Tibial artery (tissue), 4 donors: ENCODE measurements at regions not wholly inside any gene's neighbourhood (a gene's known extent, or its start where the extent isn't known, plus 50 kb on each side); places are given as distances from the start of the nearest gene placed in this dataset.

ENCODE experiments used
- DNase-seq, 2 donors: peaks; one replicate each; pipeline ENCODE4 v3.0.0-alpha.2; 2019
- H3K27ac ChIP-seq, 2 donors: fragments of 200-600 bp; sonication (generic) in 1 of 2; 1 replicate in 1 of 2; 2 replicates in 1 of 2; pipeline ENCODE4 v1.5.1; 2018 to 2019; ENCODE audit warnings: mild to moderate bottlenecking in 1 of 2
- H3K27me3 ChIP-seq, 2 donors: fragments of 200-600 bp; sonication (generic) in 1 of 2; one replicate each; pipeline versions ENCODE4 v1.5.1 to v1.6.0; 2016 to 2019
- H3K36me3 ChIP-seq, 3 donors: fragments of 200-600 bp; sonication (generic) in 2 of 3; one replicate each; pipeline ENCODE4 v1.5.1; 2016 to 2019; ENCODE audit warnings: mild to moderate bottlenecking in 2 of 3
- H3K4me1 ChIP-seq, 4 donors: fragments of 200-600 bp; sonication (generic) in 2 of 4; 1 replicate in 3 of 4; 2 replicates in 1 of 4; pipeline ENCODE4 v1.5.1; 2016 to 2019
- H3K4me3 ChIP-seq, 2 donors: fragments of 200-600 bp; sonication (generic) in 1 of 2; 1 replicate in 1 of 2; 2 replicates in 1 of 2; pipeline ENCODE4 v1.5.1; 2018 to 2019; ENCODE audit warnings: mild to moderate bottlenecking in 2 of 2
- H3K9me3 ChIP-seq, 3 donors: fragments of 200-600 bp; sonication (generic) in 1 of 3; one replicate each; pipeline ENCODE4 v1.5.1; 2016 to 2019
- CTCF ChIP-seq, 2 experiments: fragments of 200-600 bp in 1 of 2; fragments of 450-650 bp in 1 of 2; IDR thresholded peaks; one replicate each; pipeline ENCODE4 v1.5.1; 2017 to 2019; ENCODE audit warnings: antibody characterized with exemption in 2 of 2, mild to moderate bottlenecking in 1 of 2, moderate library complexity in 1 of 2
- intact Hi-C: fragments of 100-400 bp; cut with DNase I; formaldehyde crosslinking; loops from one replicate; pipeline ENCODE4 v1.15.0; 2023; ENCODE audit warnings: low total_unique reads

GRCh38 chr7:35546691-35547429 lies 148.1 kb downstream of the HERPUD2 start:
- no peak for TF ChIP-seq CTCF (IDR thresholded peaks at IDR 0.05)
- Histone ChIP-seq H3K4me1 (no peaks in the 10 kb centered on the region), H3K9me3 (no peaks in the 10 kb centered on the region), H3K4me3 (no peak overlapping the region), H3K27me3 (peaks cover 0 to 4% of the 10 kb centered on the region in 2 donors), H3K36me3 (no peaks in the 10 kb centered on the region), H3K27ac (no peak overlapping the region)
- no peak for DNase-seq
- intact Hi-C loops = no loop called here

GRCh38 chr7:35545831-35546230 lies 149.1 kb downstream of the HERPUD2 start:
- no peak overlapping the region for H3K4me3 ChIP-seq
- H3K4me1 ChIP-seq = no peaks in the 10 kb centered on the region
- peaks cover 0 to 4% of the 10 kb centered on the region in 2 donors for H3K27me3 ChIP-seq
- no peak for DNase-seq
- TF ChIP-seq CTCF (IDR thresholded peaks at IDR 0.05) = no peak
- no peak overlapping the region for H3K27ac ChIP-seq
- no peaks in the 10 kb centered on the region for H3K9me3 ChIP-seq
- H3K36me3 ChIP-seq = no peaks in the 10 kb centered on the region
- intact Hi-C loops = no loop called here

GRCh38 chr7:35544028-35544742 lies 150.8 kb downstream of the HERPUD2 start:
- Histone ChIP-seq H3K36me3 (no peaks in the 10 kb centered on the region), H3K4me3 (no peak overlapping the region), H3K27ac (no peak overlapping the region), H3K9me3 (no peaks in the 10 kb centered on the region), H3K4me1 (no peaks in the 10 kb centered on the region), H3K27me3 (no peaks in the 10 kb centered on the region)
- TF ChIP-seq CTCF (IDR thresholded peaks at IDR 0.05) = no peak
- intact Hi-C loops = no loop called here
- DNase-seq = no peak

GRCh38 chr7:35537067-35538023 lies 157.6 kb downstream of the HERPUD2 start:
- H3K4me3 ChIP-seq = peak overlapping the region; percentile 34 to 53
- intact Hi-C loops = no loop called here
- peak; percentile 86 to 91 for TF ChIP-seq CTCF (IDR thresholded peaks at IDR 0.05)
- peaks cover 0 to 7% (median 5%) of the 10 kb centered on the region in 4 donors for H3K4me1 ChIP-seq
- no peak overlapping the region for H3K27ac ChIP-seq
- DNase-seq = peak; percentile 66 to 82
- H3K9me3 ChIP-seq = no peaks in the 10 kb centered on the region
- H3K36me3 ChIP-seq = no peaks in the 10 kb centered on the region
- peaks cover 0 to 4% of the 10 kb centered on the region in 2 donors for H3K27me3 ChIP-seq

GRCh38 chr7:35536396-35536826 lies 158.5 kb downstream of the HERPUD2 start:
- no peaks in the 10 kb centered on the region for H3K9me3 ChIP-seq
- H3K27me3 ChIP-seq = peaks cover 0 to 4% of the 10 kb centered on the region in 2 donors
- H3K27ac ChIP-seq = no peak overlapping the region
- peaks cover 0 to 7% (median 5%) of the 10 kb centered on the region in 4 donors for H3K4me1 ChIP-seq
- intact Hi-C loops = no loop called here
- H3K36me3 ChIP-seq = no peaks in the 10 kb centered on the region
- DNase-seq = no peak
- no peak for TF ChIP-seq CTCF (IDR thresholded peaks at IDR 0.05)
- H3K4me3 ChIP-seq = no peak overlapping the region
